ENCODE measurements at regions not wholly inside any gene's neighbourhood (a gene's known extent, or its start where the extent isn't known, plus 50 kb on each side); places are given as distances from the start of the nearest gene placed in this dataset.

GRCh38 chr6:20332441-20333006 lies 69.2 kb upstream of the E2F3 start:
- H3K27ac Mint-ChIP-seq, result no peak overlapping the region

GRCh38 chr6:20333721-20334269 lies 67.9 kb upstream of the E2F3 start:
- H3K27me3 ChIP-seq (ENCODE audit: control insufficient read depth, insufficient read depth, low read length), result no peaks in the 10 kb centered on the region
- no peaks in the 10 kb centered on the region for H3K4me1 ChIP-seq (ENCODE audit: control insufficient read depth, insufficient read depth, low read length)
- TF ChIP-seq CTCF (IDR thresholded peaks at IDR 0.05), result no peak
- H3K36me3 Mint-ChIP-seq, result no peaks in the 10 kb centered on the region
- no peaks in the 10 kb centered on the region for H3K9me3 Mint-ChIP-seq
- H3K27ac ChIP-seq (ENCODE audit: low read length), result no peak overlapping the region
- H3K27me3 Mint-ChIP-seq (ENCODE audit: low read depth in 2 of 2), result peaks cover 0 to under 1% of the 10 kb centered on the region in 2 donors
- no peaks in the 10 kb centered on the region for H3K36me3 ChIP-seq (ENCODE audit: control insufficient read depth, insufficient read depth, low read length)
- no peaks in the 10 kb centered on the region for H3K9me3 ChIP-seq (ENCODE audit: control insufficient read depth, insufficient read depth, low read length)
- WGBS (ENCODE audit: insufficient coverage), result 92% methylated on average over 7 of the region's 9 CpGs
- H3K4me1 Mint-ChIP-seq, result peaks cover 21 to 26% of the 10 kb centered on the region in 2 donors
- intact Hi-C loops (cut with micrococcal nuclease), result no loop called here
- DNase-seq, result no peak
- H3K4me3 ChIP-seq (ENCODE audit: low read length), result no peak overlapping the region
- H3K4me3 Mint-ChIP-seq, result no peak overlapping the region
- no peak for ATAC-seq
- no peak overlapping the region for H3K27ac Mint-ChIP-seq

More at GRCh38 chr6:20332441-20333006, 69.2 kb upstream of the E2F3 start:
- Mint-ChIP-seq H3K27me3 (ENCODE audit: low read depth in 2 of 2) (peaks cover 0 to 3% of the 10 kb centered on the region in 2 donors), H3K4me3 (no peak overlapping the region), H3K9me3 (no peaks in the 10 kb centered on the region), H3K4me1 (peaks cover 21 to 24% of the 10 kb centered on the region in 2 donors), H3K36me3 (no peaks in the 10 kb centered on the region)
- H3K4me3 ChIP-seq (ENCODE audit: low read length), result no peak overlapping the region
- no peaks in the 10 kb centered on the region for H3K36me3 ChIP-seq (ENCODE audit: control insufficient read depth, insufficient read depth, low read length)
- H3K27ac ChIP-seq (ENCODE audit: low read length), result no peak overlapping the region
- no peaks in the 10 kb centered on the region for H3K9me3 ChIP-seq (ENCODE audit: control insufficient read depth, insufficient read depth, low read length)
- no peaks in the 10 kb centered on the region for H3K27me3 ChIP-seq (ENCODE audit: control insufficient read depth, insufficient read depth, low read length)
- no CpG with 5 or more reads among the region's 1 CpG for WGBS (ENCODE audit: insufficient coverage)
- intact Hi-C loops (cut with micrococcal nuclease), result no loop called here
- peak in 1 of 3 donors; percentile 18 for ATAC-seq
- no peaks in the 10 kb centered on the region for H3K4me1 ChIP-seq (ENCODE audit: control insufficient read depth, insufficient read depth, low read length)
- DNase-seq, result no peak
- TF ChIP-seq CTCF (IDR thresholded peaks at IDR 0.05), result no peak

DNA sequence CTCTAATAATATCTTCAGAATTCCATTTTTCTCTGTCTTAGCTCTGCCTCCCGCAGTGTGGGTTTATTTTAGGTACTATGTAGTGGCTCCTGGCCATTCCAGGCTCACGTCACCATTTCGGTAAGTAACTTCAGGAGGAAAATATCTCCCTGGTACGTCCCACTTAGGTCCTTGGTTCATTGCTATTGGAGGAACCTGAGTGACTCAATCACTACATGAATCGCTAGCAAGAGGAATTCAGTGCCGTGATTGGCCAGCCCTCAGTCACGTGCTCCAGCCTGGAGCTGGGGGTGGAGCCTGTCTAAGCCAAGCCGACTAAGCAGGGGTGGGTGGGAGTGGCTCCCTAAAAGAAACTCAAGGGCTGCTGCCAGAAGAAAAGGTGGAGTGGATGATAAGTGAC lies 67.3 kb upstream of the E2F3 start:
- WGBS (ENCODE audit: insufficient coverage), result 96% methylated on average over 8 of the region's 8 CpGs
- H3K4me3 ChIP-seq (ENCODE audit: low read length), result no peak overlapping the region
- intact Hi-C loops (cut with micrococcal nuclease), result no loop called here
- no peak overlapping the region for H3K27ac Mint-ChIP-seq
- no peak for TF ChIP-seq CTCF (IDR thresholded peaks at IDR 0.05)
- no peaks in the 10 kb centered on the region for H3K36me3 ChIP-seq (ENCODE audit: control insufficient read depth, insufficient read depth, low read length)
- H3K36me3 Mint-ChIP-seq, result no peaks in the 10 kb centered on the region
- H3K27me3 Mint-ChIP-seq (ENCODE audit: low read depth in 2 of 2), result no peaks in the 10 kb centered on the region
- no peaks in the 10 kb centered on the region for H3K27me3 ChIP-seq (ENCODE audit: control insufficient read depth, insufficient read depth, low read length)
- no peak overlapping the region for H3K4me3 Mint-ChIP-seq
- ATAC-seq, result no peak
- no peaks in the 10 kb centered on the region for H3K9me3 ChIP-seq (ENCODE audit: control insufficient read depth, insufficient read depth, low read length)
- no peaks in the 10 kb centered on the region for H3K4me1 ChIP-seq (ENCODE audit: control insufficient read depth, insufficient read depth, low read length)
- no peak overlapping the region for H3K27ac ChIP-seq (ENCODE audit: low read length)
- DNase-seq, result no peak
- no peaks in the 10 kb centered on the region for H3K9me3 Mint-ChIP-seq
- H3K4me1 Mint-ChIP-seq, result peaks cover 21 to 23% of the 10 kb centered on the region in 2 donors

DNA sequence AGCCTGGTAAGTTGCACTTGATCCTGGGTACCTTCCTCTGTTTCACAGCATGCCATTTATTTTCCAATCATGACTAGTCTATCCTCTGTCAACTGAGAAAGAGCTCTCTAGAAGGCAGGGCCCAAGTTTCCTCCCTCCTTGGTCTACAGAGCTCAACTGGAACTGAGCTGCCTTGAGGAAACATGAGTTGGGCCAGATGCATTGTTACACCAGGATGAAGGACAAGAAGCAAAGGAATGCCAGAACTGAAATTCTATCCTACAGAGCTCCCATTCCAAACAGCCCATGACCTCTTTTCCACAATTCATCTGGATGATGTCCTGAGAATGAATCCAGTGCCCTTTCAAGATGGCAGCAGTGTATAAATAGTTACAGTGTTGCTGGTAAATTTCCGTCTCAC lies 66.7 kb upstream of the E2F3 start:
- Histone ChIP-seq H3K27ac (ENCODE audit: low read length) (no peak overlapping the region), H3K36me3 (ENCODE audit: control insufficient read depth, insufficient read depth, low read length) (no peaks in the 10 kb centered on the region), H3K9me3 (ENCODE audit: control insufficient read depth, insufficient read depth, low read length) (no peaks in the 10 kb centered on the region), H3K27me3 (ENCODE audit: control insufficient read depth, insufficient read depth, low read length) (no peaks in the 10 kb centered on the region), H3K4me3 (ENCODE audit: low read length) (no peak overlapping the region), H3K4me1 (ENCODE audit: control insufficient read depth, insufficient read depth, low read length) (no peaks in the 10 kb centered on the region)
- intact Hi-C loops (cut with micrococcal nuclease), result no loop called here
- no peaks in the 10 kb centered on the region for H3K36me3 Mint-ChIP-seq
- no peak for TF ChIP-seq CTCF (IDR thresholded peaks at IDR 0.05)
- H3K4me3 Mint-ChIP-seq, result no peak overlapping the region
- no peaks in the 10 kb centered on the region for H3K9me3 Mint-ChIP-seq
- 100% methylated on average over 1 of the region's 1 CpG for WGBS (ENCODE audit: insufficient coverage)
- DNase-seq (no peak), ATAC-seq (no peak)
- H3K27ac Mint-ChIP-seq, result no peak overlapping the region
- H3K27me3 Mint-ChIP-seq (ENCODE audit: low read depth in 2 of 2), result no peaks in the 10 kb centered on the region
- H3K4me1 Mint-ChIP-seq, result peaks cover 21 to 23% of the 10 kb centered on the region in 2 donors
